A549 (cell line): ENCODE measurements at regions not wholly inside any gene's neighbourhood (a gene's known extent, or its start where the extent isn't known, plus 50 kb on each side); places are given as distances from the start of the nearest gene placed in this dataset.

Experiments
- ATAC-seq, 2 experiments: fragments of 200-7000 bp in 1 of 2; fragments of >200 bp in 1 of 2; cut with Nextera tagmentation in 1 of 2; cut with Tn5 transposase in 1 of 2; 3 replicates each; pipeline versions ENCODE4 v1.8.0 to v1.9.1; 2018 to 2020; ENCODE audit warnings: mild to moderate bottlenecking in 1 of 2, moderate library complexity in 1 of 2
- CTCF ChIA-PET: fragments of 300-600 bp; sonication (Branson Sonifier 250); formaldehyde crosslinking; extraction: SDS; loops from one replicate; lab custom pipeline; 2021; ENCODE audit warnings: antibody characterized with exemption, inconsistent platforms; lab: Yijun Ruan, JAX
- POLR2A ChIA-PET: fragments of 350-600 bp; formaldehyde crosslinking; extraction: SDS; loops from one replicate; lab custom pipeline; 2021; ENCODE audit warnings: antibody characterized with exemption, inconsistent platforms; lab: Yijun Ruan, JAX
- DNase-seq, 2 experiments: peaks; one replicate each; pipeline versions ENCODE4 v3.0.0 to v3.0.0-alpha.2; 2011 to 2016; ENCODE audit warnings: low read depth in 1 of 2, low spot score in 1 of 2
- FAIRE-seq: peaks from 2 replicates; lab custom pipeline; 2011; peaks lifted over from hg19 to GRCh38; lab: Jason Lieb, UNC
- H3K27ac ChIP-seq, 2 experiments: fragments of >200 bp; sonication (Bioruptor Twin); formaldehyde crosslinking; 3 replicates each; pipeline ENCODE4 v1.5.1; 2016 to 2017
- H3K4me1 ChIP-seq: fragments of >200 bp; sonication (Bioruptor Twin); formaldehyde crosslinking; 3 replicates; pipeline ENCODE4 v1.6.1; 2016
- H3K4me2 ChIP-seq: fragments of >200 bp; sonication (Bioruptor Twin); formaldehyde crosslinking; 3 replicates; pipeline ENCODE4 v1.6.1; 2016
- H3K4me3 ChIP-seq: fragments of >200 bp; sonication (Bioruptor Twin); formaldehyde crosslinking; 3 replicates; pipeline ENCODE4 v1.5.1; 2016
- H3K9me3 ChIP-seq: fragments of >200 bp; sonication (Bioruptor Twin); formaldehyde crosslinking; 3 replicates; pipeline ENCODE4 v1.6.1; 2016
- BCL3 ChIP-seq: fragments of >200 bp; sonication (Bioruptor Twin); formaldehyde crosslinking; IDR thresholded peaks from 3 replicates; pipeline ENCODE4 v1.6.1; 2016
- CBX2 ChIP-seq: fragments of 200-600 bp; sonication (generic); IDR thresholded peaks from 2 replicates; pipeline ENCODE4 v1.6.1; 2016; ENCODE audit warnings: low read depth, mild to moderate bottlenecking, borderline replicate concordance
- CHD4 ChIP-seq: fragments of 200-600 bp; sonication (generic); IDR thresholded peaks from 2 replicates; pipeline ENCODE4 v1.6.1; 2016; ENCODE audit warnings: antibody characterized with exemption, mild to moderate bottlenecking, borderline replicate concordance
- EHMT2 ChIP-seq: fragments of 200-600 bp; sonication (generic); IDR thresholded peaks from 2 replicates; pipeline ENCODE4 v1.6.1; 2016; ENCODE audit warnings: antibody characterized with exemption, low read depth, mild to moderate bottlenecking, moderate library complexity
- EP300 ChIP-seq, 2 experiments: fragments of >200 bp; sonication (Bioruptor Twin); formaldehyde crosslinking; IDR thresholded peaks; 2 replicates in 1 of 2; 3 replicates in 1 of 2; pipeline ENCODE4 v1.6.1; 2016 to 2017
- ESRRA ChIP-seq: fragments of 150-350 bp; IDR thresholded peaks from 2 replicates; pipeline ENCODE4 v1.6.1; 2014; ENCODE audit warnings: mild to moderate bottlenecking, low read length, borderline replicate concordance
- FOSL2 ChIP-seq, 2 experiments: fragments of 450-650 bp in 1 of 2; fragments of >200 bp in 1 of 2; sonication (Bioruptor Twin) in 1 of 2; formaldehyde crosslinking; IDR thresholded peaks; 2 replicates each; pipeline versions ENCODE4 v1.5.0 to v1.6.1; 2016 to 2020; ENCODE audit warnings: mild to moderate bottlenecking in 1 of 2, moderate library complexity in 1 of 2
- HDAC2 ChIP-seq: fragments of 200-600 bp; sonication (generic); IDR thresholded peaks from 2 replicates; pipeline ENCODE4 v1.6.1; 2016
- HEYL ChIP-seq: fragments of 250-450 bp; sonication (Bioruptor Pico); IDR thresholded peaks from 2 replicates; pipeline ENCODE4 v1.8.0; 2021; ENCODE audit warnings: mild to moderate bottlenecking, moderate library complexity
- HMGXB4 ChIP-seq: fragments of 250-450 bp; sonication (Bioruptor Pico); IDR thresholded peaks from 2 replicates; pipeline ENCODE4 v1.5.0; 2021; ENCODE audit warnings: mild to moderate bottlenecking, moderate library complexity, borderline replicate concordance
- HOXB13 ChIP-seq: fragments of 250-450 bp; sonication (Bioruptor Pico); IDR thresholded peaks from 2 replicates; pipeline ENCODE4 v1.5.0; 2020; ENCODE audit warnings: low read depth, mild to moderate bottlenecking, moderate library complexity
- HOXB5 ChIP-seq: fragments of 250-450 bp; sonication (Bioruptor Pico); IDR thresholded peaks from 2 replicates; pipeline ENCODE4 v1.5.0; 2020; ENCODE audit warnings: mild to moderate bottlenecking, moderate library complexity
- JUN ChIP-seq, 2 experiments: fragments of >200 bp; sonication (Bioruptor Twin); formaldehyde crosslinking; IDR thresholded peaks; 2 replicates in 1 of 2; 3 replicates in 1 of 2; pipeline ENCODE4 v1.6.1; 2016 to 2017
- KDM1A ChIP-seq: fragments of 200-600 bp; sonication (generic); IDR thresholded peaks from 2 replicates; pipeline ENCODE4 v1.6.1; 2016; ENCODE audit warnings: low read depth, mild to moderate bottlenecking
- MAFK ChIP-seq: fragments of 450-650 bp; IDR thresholded peaks from 2 replicates; pipeline ENCODE4 v1.6.1; 2014; ENCODE audit not compliant: partially characterized antibody
- NPAS2 ChIP-seq: fragments of 250-450 bp; sonication (Bioruptor Pico); IDR thresholded peaks from 2 replicates; pipeline ENCODE4 v1.8.0; 2022; ENCODE audit warnings: mild to moderate bottlenecking, moderate library complexity, borderline replicate concordance
- NR3C1 ChIP-seq: fragments of >200 bp; sonication (Bioruptor Twin); formaldehyde crosslinking; IDR thresholded peaks from 3 replicates; pipeline ENCODE4 v1.6.1; 2017
- POLR2A ChIP-seq: IDR thresholded peaks from 2 replicates; pipeline ENCODE4 v1.6.1; 2012; ENCODE audit warnings: mild to moderate bottlenecking, low read length
- TFCP2L1 ChIP-seq: fragments of 250-450 bp; sonication (Bioruptor Pico); IDR thresholded peaks from 2 replicates; pipeline ENCODE4 v1.5.0; 2021; ENCODE audit warnings: mild to moderate bottlenecking
- ZC3H11A ChIP-seq: fragments of 450-650 bp; IDR thresholded peaks from 2 replicates; pipeline ENCODE4 v1.6.1; 2014; ENCODE audit warnings: antibody characterized with exemption, mild to moderate bottlenecking
- ZSCAN20 ChIP-seq: fragments of 250-450 bp; sonication (Bioruptor Pico); IDR thresholded peaks from 2 replicates; pipeline ENCODE4 v1.8.0; 2022; ENCODE audit warnings: mild to moderate bottlenecking, moderate library complexity
- WGBS: methylation state at CpG from one replicate; pipeline ENCODE4 v1.1.6; 2017; ENCODE audit errors: missing lambda C conversion rate; 5-methylcytosine and 5-hydroxymethylcytosine counted together
- TF ChIP-seq, protein P1 (sequence below): fragments of 450-650 bp; IDR thresholded peaks from 2 replicates; pipeline ENCODE4 v1.6.1; 2014; ENCODE audit warnings: antibody characterized with exemption

GRCh38 chr12:25692115-25693035 lies 139.3 kb upstream of the LMNTD1 start:
- ATAC-seq: no peak
- no peak for FAIRE-seq
- Histone ChIP-seq H3K9me3 (no peaks in the 10 kb centered on the region; the same call in 2 of the 3 replicates), H3K4me3 (no peak overlapping the region), H3K4me2 (no peak overlapping the region), H3K27ac (no peak overlapping the region), H3K4me1 (no peaks in the 10 kb centered on the region)
- WGBS: 67% methylated on average over 9 of the region's 9 CpGs
- ChIA-PET POLR2A (no interaction called here), CTCF (interaction anchor here (0.6 to 1.4 kb wide), 3 partner anchors 13 to 534 kb away, joined by 3 to 4 read pairs (median 3); no protein-coding TSS in a partner anchor)
- DNase-seq: no peak
- TF ChIP-seq, protein P1, sequence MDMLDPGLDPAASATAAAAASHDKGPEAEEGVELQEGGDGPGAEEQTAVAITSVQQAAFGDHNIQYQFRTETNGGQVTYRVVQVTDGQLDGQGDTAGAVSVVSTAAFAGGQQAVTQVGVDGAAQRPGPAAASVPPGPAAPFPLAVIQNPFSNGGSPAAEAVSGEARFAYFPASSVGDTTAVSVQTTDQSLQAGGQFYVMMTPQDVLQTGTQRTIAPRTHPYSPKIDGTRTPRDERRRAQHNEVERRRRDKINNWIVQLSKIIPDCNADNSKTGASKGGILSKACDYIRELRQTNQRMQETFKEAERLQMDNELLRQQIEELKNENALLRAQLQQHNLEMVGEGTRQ: no peak
- TF ChIP-seq CBX2 (no peak), KDM1A (no peak), ESRRA (no peak)

GRCh38 chr12:25694072-25694471 lies 141.0 kb upstream of the LMNTD1 start:
- ATAC-seq: peak; percentile 50 to 66; a peak in 3 of 6 replicates
- Histone ChIP-seq H3K9me3 (no peaks in the 10 kb centered on the region; the same call in 2 of the 3 replicates), H3K27ac (no peak overlapping the region), H3K4me2 (peak overlapping the region; percentile 25; the same call in 1 of the 3 replicates), H3K4me1 (no peaks in the 10 kb centered on the region), H3K4me3 (no peak overlapping the region)
- TF ChIP-seq HOXB13 (CRISPR knock-in tag) (no peak), NR3C1 (no peak), EP300 (IDR thresholded peaks at IDR 0.05) (no peak), CBX2 (no peak), MAFK (no peak), HMGXB4 (CRISPR knock-in tag) (no peak), NPAS2 (CRISPR knock-in tag) (no peak), HEYL (CRISPR knock-in tag) (no peak), ZC3H11A (no peak), HDAC2 (no peak), EHMT2 (no peak), TFCP2L1 (CRISPR knock-in tag) (no peak), FOSL2 (IDR thresholded peaks at IDR 0.05) (no peak), FOSL2 (CRISPR knock-in tag; IDR thresholded peaks at IDR 0.05) (no peak), POLR2A (no peak), HOXB5 (CRISPR knock-in tag) (no peak), ZSCAN20 (CRISPR knock-in tag) (no peak), JUN (IDR thresholded peaks at IDR 0.05) (no peak), BCL3 (no peak), CHD4 (no peak)
- peak in 1 of 2 experiments; percentile 37 for DNase-seq
- no peak for FAIRE-seq
- ChIA-PET POLR2A (no interaction called here), CTCF (interaction anchor here (0.5 kb wide), 1 partner anchor 142 kb away, joined by 3 read pairs; no protein-coding TSS in a partner anchor)
- 27% methylated on average over 7 of the region's 7 CpGs for WGBS
